ENCODE measurements at regions not wholly inside any gene's neighbourhood (a gene's known extent, or its start where the extent isn't known, plus 50 kb on each side); places are given as distances from the start of the nearest gene placed in this dataset.
A peak's percentile ranks its signal among the peaks of the same experiment; 100 is the strongest.

- TF ChIP-seq AKNA (CRISPR knock-in tag; IDR thresholded peaks at IDR 0.05; ENCODE audit: borderline replicate concordance) (no peak), THYN1 (CRISPR knock-in tag; IDR thresholded peaks at IDR 0.05; ENCODE audit: borderline replicate concordance, low read depth) (no peak), SMAD3 (CRISPR knock-in tag; IDR thresholded peaks at IDR 0.05) (peak; percentile 17; the same call in 1 of the 2 replicates), CREM (IDR thresholded peaks at IDR 0.05) (no peak), CREM (CRISPR knock-in tag; IDR thresholded peaks at IDR 0.05) (no peak), MLLT10 (CRISPR knock-in tag; IDR thresholded peaks at IDR 0.05) (no peak), ZBTB37 (CRISPR knock-in tag; IDR thresholded peaks at IDR 0.05) (no peak), ISX (CRISPR knock-in tag; conservative IDR thresholded peaks at IDR 0.05) (no peak), ZNF124 (CRISPR knock-in tag; IDR thresholded peaks at IDR 0.05) (no peak), BCLAF1 (IDR thresholded peaks at IDR 0.05) (no peak), PBX3 (CRISPR knock-in tag; IDR thresholded peaks at IDR 0.05; ENCODE audit: borderline replicate concordance) (no peak), FUBP1 (CRISPR knock-in tag; IDR thresholded peaks at IDR 0.05; ENCODE audit: borderline replicate concordance) (no peak), IKZF4 (CRISPR knock-in tag; IDR thresholded peaks at IDR 0.05; ENCODE audit: borderline replicate concordance, low read depth, not compliant biosample characterization) (no peak), SSRP1 (CRISPR knock-in tag; IDR thresholded peaks at IDR 0.05) (no peak), REPIN1 (CRISPR knock-in tag; IDR thresholded peaks at IDR 0.05; ENCODE audit: borderline replicate concordance, low read depth) (peak; percentile 49)
These were observed 208.3 kb upstream of the JADE1 start (continued) for GRCh38 chr4:128600996-128601871.

All from HepG2 (cell line).